GM19351 (cell line): ENCODE measurements at regions not wholly inside any gene's neighbourhood (a gene's known extent, or its start where the extent isn't known, plus 50 kb on each side); places are given as distances from the start of the nearest gene placed in this dataset.

Experiments used
- ATAC-seq: cut with Tn5 transposase; IDR thresholded peaks from one replicate; pipeline ENCODE4 v1.9.1; 2021; ENCODE audit warnings: mild to moderate bottlenecking, moderate library complexity; ENCODE audit not compliant: unreplicated experiment

DNA sequence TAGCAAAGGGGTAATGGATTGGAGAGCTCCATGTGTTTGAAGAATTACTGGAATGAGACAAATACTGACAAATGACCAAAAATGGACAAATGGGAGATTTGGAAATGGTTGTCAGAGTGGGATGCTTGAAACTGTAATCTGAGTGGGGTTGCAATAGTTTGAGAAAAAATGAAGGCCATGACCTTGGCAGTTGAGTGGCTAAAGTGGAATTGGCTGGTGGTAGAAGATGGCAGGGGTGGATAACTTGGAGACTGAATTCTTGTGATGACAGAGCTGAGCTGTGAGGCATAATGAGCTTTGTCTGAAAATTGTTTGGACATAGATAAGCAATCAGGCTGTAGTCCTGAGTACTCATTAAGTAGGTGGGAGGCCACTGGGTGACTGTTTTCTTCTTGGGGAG, 222.5 kb upstream of the PRICKLE1 start:
- ATAC-seq = no peak

GRCh38 chr12:42810006-42810405, 220.5 kb upstream of the PRICKLE1 start:
- no peak for ATAC-seq

DNA sequence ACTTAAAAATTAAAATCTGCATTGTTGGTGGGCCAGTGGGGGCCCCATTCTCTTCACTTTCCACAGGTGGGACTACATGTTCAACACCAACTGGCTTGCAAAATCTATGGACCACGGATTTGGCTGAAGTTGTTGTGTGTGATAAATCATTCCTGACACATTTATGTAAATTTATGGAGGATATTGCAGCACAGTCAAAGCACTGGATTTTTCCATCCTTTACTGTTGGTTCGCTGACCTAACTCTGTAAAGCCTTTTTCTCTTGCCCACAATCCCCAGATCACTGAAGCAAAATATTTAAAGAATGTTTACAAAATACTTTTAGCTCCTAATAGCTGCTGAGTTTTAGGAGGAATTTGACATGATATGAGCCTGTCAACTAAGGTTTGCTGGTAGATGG, 219.7 kb upstream of the PRICKLE1 start:
- no peak for ATAC-seq

- ATAC-seq = no peak
Observed at GRCh38 chr12:42807766-42808165, 218.2 kb upstream of the PRICKLE1 start.

DNA sequence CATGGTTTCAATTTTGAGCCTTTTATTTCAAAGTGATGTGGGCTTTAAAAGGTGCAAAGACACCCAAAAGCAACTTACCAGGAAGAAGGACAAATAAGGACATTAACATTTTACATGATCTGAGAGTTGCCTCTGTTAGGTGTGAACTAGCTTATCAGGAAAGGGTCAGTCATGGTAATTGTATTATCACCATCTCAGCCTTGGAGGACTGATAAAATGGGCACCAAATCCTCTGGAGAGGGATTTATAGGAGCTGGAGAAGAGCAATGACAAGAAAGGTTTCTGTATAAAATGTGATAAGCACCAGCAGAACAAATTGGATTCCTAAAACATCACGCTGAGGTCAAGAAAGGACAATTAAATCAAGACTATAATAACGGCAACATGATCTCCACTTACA, 217.7 kb upstream of the PRICKLE1 start:
- no peak for ATAC-seq

- no peak for ATAC-seq
Observed at GRCh38 chr12:42804928-42805327, 215.4 kb upstream of the PRICKLE1 start.

DNA sequence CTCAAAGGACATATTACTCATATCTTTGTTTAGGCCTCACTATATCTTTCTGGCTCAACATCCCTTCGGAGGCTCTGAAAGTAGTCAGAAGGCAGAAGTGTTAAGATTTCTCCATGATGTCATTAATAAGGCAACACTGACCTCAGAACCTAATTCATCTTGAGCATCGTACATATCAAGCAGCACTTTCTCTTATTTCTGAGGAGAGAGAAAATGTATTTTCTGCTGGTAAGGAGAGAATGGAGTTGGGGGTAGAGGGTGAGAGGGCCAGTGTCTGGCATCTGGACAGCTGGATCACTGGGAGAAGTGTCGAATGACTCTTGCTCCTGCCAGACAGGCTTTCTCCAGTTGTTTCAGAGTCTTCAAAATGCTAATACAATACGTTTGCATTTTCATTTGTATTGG, 213.2 kb upstream of the PRICKLE1 start:
- ATAC-seq = no peak

- ATAC-seq = no peak
Observed at GRCh38 chr12:42801271-42801670, 211.7 kb upstream of the PRICKLE1 start.

DNA sequence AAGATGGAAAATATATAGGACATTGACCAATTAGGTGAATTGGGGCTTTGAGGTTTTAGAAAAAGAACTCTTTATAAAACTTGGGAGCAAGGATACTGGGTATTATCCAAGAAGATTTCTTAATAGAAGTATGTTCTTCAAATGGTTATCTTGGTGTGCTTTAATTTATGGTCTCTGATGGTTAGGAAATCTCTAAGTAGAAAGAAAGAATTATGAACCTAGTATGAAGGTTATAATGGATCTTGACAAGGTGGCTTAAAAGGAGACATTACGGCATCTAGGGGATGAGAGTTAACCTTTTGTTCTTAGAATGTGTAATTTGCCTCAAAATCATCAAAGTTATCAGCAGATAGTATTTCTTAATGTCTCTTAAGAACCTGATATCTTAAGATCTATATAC, 210.4 kb upstream of the PRICKLE1 start:
- no peak for ATAC-seq

GRCh38 chr12:42798811-42799438, 209.4 kb upstream of the PRICKLE1 start:
- no peak for ATAC-seq

DNA sequence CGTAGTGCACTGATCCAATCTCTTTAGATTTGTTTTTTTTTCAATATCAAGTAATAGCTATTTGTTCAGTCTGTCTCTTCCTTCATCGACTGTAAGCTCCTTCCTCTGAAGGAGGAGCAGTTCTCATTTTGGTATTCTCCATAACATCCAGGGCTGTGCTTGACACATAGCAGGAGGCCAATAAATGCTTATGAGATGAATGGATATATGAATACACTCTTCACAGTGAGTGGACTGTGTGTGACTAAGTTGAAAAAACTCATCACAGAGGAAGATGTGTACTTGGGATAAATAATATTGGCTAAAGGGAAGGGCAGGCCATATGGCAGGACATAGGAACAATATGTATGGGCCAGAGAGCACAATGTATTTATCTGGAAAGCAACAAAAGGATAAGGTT, 205.3 kb upstream of the PRICKLE1 start:
- no peak for ATAC-seq

DNA sequence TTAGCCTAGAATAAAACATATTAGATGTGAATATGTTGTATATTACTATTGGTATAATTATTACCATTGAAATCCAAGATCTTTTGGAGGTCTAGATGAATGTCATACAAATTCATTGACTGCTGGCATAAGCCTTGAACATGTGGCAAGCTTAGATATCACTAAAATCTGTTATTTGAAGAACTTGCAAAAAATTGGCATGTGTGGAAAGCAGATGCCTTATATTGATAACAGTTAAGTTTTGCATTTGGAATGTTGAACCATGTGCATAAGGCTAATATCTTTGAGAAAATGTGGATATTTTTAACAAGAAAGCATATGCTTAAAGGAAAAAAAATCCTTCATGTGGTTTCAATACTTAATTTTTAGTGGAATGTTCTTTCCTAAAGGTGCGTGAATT, 203.6 kb upstream of the PRICKLE1 start:
- ATAC-seq = no peak

DNA sequence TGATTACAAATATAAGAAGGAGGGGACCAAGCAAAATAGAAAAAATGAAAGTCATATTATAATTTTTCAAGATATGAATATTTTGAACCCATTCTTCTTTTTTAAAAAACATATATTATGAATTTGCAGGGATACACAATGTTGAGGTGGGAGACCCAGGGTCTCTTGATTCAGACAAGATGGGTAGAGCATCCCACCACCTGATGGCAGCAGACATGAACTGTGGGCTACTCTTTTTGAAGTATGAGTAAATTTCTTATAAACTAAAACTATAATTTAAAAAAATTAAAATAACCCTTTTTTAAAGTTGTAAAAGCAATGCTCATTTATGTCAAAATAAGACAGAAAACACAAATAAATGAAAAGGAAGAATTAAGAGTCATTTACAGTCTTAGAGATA, 202.7 kb upstream of the PRICKLE1 start:
- ATAC-seq = no peak

DNA sequence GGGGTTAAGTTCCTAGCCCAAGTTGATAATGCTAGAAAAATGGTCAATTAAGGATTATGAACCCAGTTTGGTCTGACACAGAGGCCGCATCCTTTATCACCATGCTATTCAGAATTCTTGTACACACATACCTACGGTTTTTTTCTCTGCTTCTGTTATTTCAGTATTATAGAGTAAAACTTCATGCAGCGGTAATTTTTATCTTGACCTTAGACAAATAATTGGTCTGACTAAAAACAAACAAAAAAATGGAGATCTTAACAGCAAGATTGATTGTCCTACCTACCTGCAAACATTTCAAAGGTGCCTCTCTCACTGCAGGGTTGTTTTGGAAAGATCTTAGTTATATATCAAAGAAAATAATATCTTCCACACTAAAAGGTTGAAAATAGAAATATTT, 201.9 kb upstream of the PRICKLE1 start:
- no peak for ATAC-seq

DNA sequence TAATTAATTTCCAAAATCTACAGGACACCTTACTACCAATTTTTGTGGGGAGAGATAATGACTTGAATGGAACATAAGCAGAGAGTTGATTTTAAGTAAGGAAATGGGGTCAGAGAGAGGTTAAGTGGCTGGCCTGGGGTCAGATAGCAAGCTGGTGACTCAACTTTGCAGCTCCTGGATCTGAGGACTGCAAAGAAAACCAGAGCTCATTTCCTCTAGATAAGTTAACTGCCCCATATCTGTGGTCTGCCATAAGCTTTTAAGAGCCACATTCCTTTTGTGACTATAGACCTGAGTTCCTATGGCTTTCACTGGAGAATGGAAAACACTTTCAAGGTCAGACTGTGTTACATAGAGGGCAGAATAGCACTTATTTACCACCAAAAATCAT, 201.2 kb upstream of the PRICKLE1 start:
- no peak for ATAC-seq

DNA sequence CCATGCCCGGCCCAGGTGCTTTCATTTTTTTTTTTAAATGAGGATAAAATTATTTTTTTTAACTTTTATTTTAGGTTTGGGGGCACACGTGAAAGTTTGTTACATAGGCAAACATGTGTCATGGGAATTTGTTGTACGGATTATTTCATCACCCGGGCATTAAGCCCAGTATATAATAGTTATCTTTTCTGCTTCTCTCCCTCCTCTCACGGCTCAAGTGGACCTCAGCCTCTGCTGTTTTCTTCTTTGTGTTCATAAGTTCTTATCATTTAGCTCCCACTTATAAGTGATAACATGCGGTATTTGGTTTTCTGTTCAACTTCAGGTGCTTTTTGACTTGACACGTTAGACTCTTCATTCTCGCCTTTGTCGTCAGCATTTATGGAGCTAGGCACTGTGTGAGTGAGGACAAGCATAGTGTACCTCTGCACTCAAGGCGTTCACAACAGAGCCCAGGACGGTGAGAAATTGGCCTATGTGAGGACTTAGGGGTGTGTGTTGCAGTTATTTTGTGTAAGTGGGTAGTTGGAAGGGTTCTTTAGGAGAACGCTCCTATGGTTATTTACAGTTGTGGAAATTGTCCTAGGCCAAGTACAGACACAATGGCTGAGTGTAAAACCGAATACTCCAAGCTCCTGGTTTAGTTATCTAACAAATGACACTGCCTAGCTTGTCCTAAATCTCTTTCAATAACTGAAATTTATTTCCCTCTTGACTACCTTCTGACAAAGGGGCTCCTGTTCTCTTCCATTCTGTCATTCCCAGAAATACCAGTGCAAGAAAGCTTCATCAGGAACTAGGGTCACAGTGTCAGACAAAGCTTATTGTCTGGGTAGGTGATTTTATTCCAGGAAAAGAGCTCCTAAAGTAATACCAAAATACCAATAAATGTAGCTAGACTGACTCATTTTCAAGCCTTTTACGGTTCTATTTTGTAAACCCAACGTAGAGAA, 200.5 kb upstream of the PRICKLE1 start:
- no peak for ATAC-seq

DNA sequence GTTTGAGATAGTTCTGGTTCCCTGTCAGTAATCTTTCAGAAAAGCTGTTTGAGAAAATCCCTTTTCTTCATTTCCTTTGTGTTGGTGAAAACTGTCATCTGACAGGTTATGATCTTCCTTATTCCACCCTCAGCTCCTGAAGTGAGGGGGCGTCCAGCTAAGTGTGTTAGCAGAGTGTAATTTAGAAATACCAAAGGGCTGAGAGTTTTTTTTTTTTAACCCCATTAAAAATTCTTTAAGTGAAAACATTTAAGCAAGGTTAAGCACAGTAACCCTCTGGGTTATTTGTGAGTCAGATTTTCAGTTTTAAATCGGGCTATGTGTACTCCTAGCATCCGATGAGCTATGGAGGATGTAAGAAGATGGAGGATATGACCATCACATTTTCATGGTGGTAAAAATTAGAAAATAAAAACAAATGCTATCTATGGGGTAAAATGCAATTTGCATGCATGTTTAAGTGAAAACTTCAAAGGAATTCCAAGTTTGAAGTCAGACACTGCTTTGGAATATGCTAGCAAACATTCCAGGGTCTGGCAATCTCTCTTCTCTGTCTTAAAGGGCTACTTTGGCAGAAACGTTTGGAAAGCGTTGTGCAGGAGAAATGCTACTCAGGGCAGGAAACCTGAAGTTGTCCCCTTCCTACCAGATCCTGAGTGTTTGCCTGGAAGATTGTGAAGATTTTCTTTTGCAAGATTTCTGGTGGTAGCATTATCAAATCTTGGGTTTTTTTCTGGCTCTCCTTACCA, 197.0 kb upstream of the PRICKLE1 start:
- ATAC-seq = no peak

- ATAC-seq = no peak
Observed at GRCh38 chr12:42785944-42786343, 196.4 kb upstream of the PRICKLE1 start.

GRCh38 chr12:42780671-42781070, 191.1 kb upstream of the PRICKLE1 start:
- no peak for ATAC-seq

- no peak for ATAC-seq
Observed at GRCh38 chr12:42779186-42779859, 189.8 kb upstream of the PRICKLE1 start.

GRCh38 chr12:42776396-42776795, 186.8 kb upstream of the PRICKLE1 start:
- no peak for ATAC-seq
